ENCODE measurements at regions not wholly inside any gene's neighbourhood (a gene's known extent, or its start where the extent isn't known, plus 50 kb on each side); places are given as distances from the start of the nearest gene placed in this dataset.

DNA sequence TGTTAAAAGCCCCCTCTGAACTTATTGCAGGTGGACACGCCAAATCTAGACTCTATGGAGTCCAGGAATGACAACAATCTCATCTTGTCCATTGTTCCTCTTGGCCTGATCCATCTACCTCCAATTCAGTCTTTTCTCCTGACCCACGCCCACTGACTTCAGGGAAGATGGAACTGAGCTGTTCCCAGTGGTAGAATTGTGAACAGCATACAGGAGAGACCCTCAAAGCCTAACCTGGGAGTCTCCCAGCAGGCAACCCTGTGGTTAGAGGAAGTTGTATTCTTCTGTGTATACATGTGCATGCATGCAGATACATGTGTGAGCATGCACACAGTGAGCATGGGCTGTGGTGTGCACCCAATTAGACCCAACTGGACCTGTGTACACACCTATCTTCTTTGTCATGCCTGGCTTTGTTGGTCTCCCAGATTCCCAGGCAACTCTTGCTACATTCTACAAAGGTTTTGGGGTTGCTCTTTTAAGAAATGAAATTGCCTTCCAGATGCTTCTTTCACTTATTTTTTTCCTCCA is 286.0 kb downstream of the ZSWIM6 start:
- H3K79me2 ChIP-seq (ENCODE audit: insufficient read depth), result no peaks in the 10 kb centered on the region
- H3K9me3 ChIP-seq, result no peaks in the 10 kb centered on the region
- H3K9me2 ChIP-seq, result no peaks in the 10 kb centered on the region
- no peaks in the 10 kb centered on the region for H3K36me3 ChIP-seq (replicated peaks in 1 of 2; ENCODE audit: control insufficient read depth in 1 of 2, insufficient read depth in 2 of 2, low read length in 1 of 2)
- no peak for TF ChIP-seq RAD21 (IDR thresholded peaks at IDR 0.05; ENCODE audit: low read length)
- no peak for TF ChIP-seq CHD2 (IDR thresholded peaks at IDR 0.05; ENCODE audit: low read length, partially characterized antibody)
- no peak for TF ChIP-seq EP300 (IDR thresholded peaks at IDR 0.05; ENCODE audit: borderline replicate concordance in 1 of 2, low read depth in 1 of 2, low read length in 1 of 2)
- TF ChIP-seq, protein P1, sequence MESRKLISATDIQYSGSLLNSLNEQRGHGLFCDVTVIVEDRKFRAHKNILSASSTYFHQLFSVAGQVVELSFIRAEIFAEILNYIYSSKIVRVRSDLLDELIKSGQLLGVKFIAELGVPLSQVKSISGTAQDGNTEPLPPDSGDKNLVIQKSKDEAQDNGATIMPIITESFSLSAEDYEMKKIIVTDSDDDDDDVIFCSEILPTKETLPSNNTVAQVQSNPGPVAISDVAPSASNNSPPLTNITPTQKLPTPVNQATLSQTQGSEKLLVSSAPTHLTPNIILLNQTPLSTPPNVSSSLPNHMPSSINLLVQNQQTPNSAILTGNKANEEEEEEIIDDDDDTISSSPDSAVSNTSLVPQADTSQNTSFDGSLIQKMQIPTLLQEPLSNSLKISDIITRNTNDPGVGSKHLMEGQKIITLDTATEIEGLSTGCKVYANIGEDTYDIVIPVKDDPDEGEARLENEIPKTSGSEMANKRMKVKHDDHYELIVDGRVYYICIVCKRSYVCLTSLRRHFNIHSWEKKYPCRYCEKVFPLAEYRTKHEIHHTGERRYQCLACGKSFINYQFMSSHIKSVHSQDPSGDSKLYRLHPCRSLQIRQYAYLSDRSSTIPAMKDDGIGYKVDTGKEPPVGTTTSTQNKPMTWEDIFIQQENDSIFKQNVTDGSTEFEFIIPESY (IDR thresholded peaks at IDR 0.05; ENCODE audit: borderline replicate concordance, low read depth), result no peak
- TF ChIP-seq SMC3 (IDR thresholded peaks at IDR 0.05; ENCODE audit: low read depth, low read length), result no peak
- no peak for TF ChIP-seq FOXJ3 (CRISPR knock-in tag; IDR thresholded peaks at IDR 0.05)
- no peak for TF ChIP-seq MEF2A (IDR thresholded peaks at IDR 0.05; ENCODE audit: borderline replicate concordance, low read depth)
- no peaks in the 10 kb centered on the region for H3K27me3 ChIP-seq (ENCODE audit: insufficient read depth)
- H2AFZ ChIP-seq (ENCODE audit: low read depth), result no peak overlapping the region
- WGBS (ENCODE audit: low lambda C conversion rate), result 46% methylated on average over 2 of the region's 2 CpGs
- ChIA-PET POLR2A (no interaction called here), CTCF (interaction anchor here (1.1 to 1.8 kb wide), 2 partner anchors 14 to 20 kb away, joined by 3 read pairs; no protein-coding TSS in a partner anchor)
- no peaks in the 10 kb centered on the region for H3F3A ChIP-seq (replicated peaks; ENCODE audit: insufficient read depth)
- DNase-seq, result no peak
- H4K20me1 ChIP-seq (ENCODE audit: insufficient read depth), result no peaks in the 10 kb centered on the region
- no peak overlapping the region for H3K27ac ChIP-seq (ENCODE audit: low read depth in 2 of 2, low read length in 1 of 2)
- no peak overlapping the region for H3K4me2 ChIP-seq
- no peak overlapping the region for H3K9ac ChIP-seq
- H3K4me3 ChIP-seq (ENCODE audit: low read depth in 2 of 2, low read length in 1 of 2), result no peak overlapping the region
- H3K4me1 ChIP-seq (ENCODE audit: control insufficient read depth in 1 of 2, insufficient read depth in 2 of 2, low read depth in 1 of 2, low read length in 1 of 2), result peaks cover 0 to 15% of the 10 kb centered on the region in 2 experiments; a peak in 1 of 4 replicates

DNA sequence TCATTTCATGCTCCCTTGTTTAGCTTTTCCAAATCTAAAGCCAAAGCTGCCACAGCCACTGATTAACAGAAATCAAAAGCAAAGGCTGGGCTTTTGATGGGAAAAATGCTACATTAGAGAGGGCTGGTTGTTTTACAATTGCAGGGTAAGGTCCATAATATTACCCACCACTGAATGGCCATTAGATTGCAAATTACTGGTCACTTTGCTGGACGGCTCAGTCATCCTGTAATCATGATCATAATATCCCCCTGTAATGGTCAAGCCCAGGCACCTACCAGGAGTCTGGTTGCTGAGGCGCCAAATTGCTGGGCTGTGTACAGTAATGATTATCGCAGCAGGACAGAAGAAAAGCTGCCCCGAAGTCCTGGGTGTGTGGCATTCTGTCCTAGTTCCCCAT is 286.5 kb downstream of the ZSWIM6 start:
- H3F3A ChIP-seq (replicated peaks; ENCODE audit: insufficient read depth), result no peaks in the 10 kb centered on the region
- no peaks in the 10 kb centered on the region for H3K27me3 ChIP-seq (ENCODE audit: insufficient read depth)
- no peak overlapping the region for H3K27ac ChIP-seq (ENCODE audit: low read depth in 2 of 2, low read length in 1 of 2)
- H3K36me3 ChIP-seq (replicated peaks in 1 of 2; ENCODE audit: control insufficient read depth in 1 of 2, insufficient read depth in 2 of 2, low read length in 1 of 2), result no peaks in the 10 kb centered on the region
- H3K4me2 ChIP-seq, result no peak overlapping the region
- no peaks in the 10 kb centered on the region for H4K20me1 ChIP-seq (ENCODE audit: insufficient read depth)
- H3K9me2 ChIP-seq, result no peaks in the 10 kb centered on the region
- H3K4me1 ChIP-seq (ENCODE audit: control insufficient read depth in 1 of 2, insufficient read depth in 2 of 2, low read depth in 1 of 2, low read length in 1 of 2), result peaks cover 0 to 15% of the 10 kb centered on the region in 2 experiments; a peak in 1 of 4 replicates
- no peak overlapping the region for H3K9ac ChIP-seq
- CTCF ChIA-PET, result interaction anchor here (1.8 kb wide), 1 partner anchor 20 kb away, joined by 3 read pairs; no protein-coding TSS in a partner anchor
- POLR2A ChIA-PET, result no interaction called here
- no peak for TF ChIP-seq TAF1 (IDR thresholded peaks at IDR 0.05; ENCODE audit: borderline replicate concordance, low read depth, low read length)
- no peak for TF ChIP-seq CHD2 (IDR thresholded peaks at IDR 0.05; ENCODE audit: low read length, partially characterized antibody)
- no peak for TF ChIP-seq FOSL2 (IDR thresholded peaks at IDR 0.05; ENCODE audit: borderline replicate concordance, low read depth)
- no peak for TF ChIP-seq ELF1 (IDR thresholded peaks at IDR 0.05)
- TF ChIP-seq, protein P2, sequence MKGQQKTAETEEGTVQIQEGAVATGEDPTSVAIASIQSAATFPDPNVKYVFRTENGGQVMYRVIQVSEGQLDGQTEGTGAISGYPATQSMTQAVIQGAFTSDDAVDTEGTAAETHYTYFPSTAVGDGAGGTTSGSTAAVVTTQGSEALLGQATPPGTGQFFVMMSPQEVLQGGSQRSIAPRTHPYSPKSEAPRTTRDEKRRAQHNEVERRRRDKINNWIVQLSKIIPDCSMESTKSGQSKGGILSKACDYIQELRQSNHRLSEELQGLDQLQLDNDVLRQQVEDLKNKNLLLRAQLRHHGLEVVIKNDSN (IDR thresholded peaks at IDR 0.05; ENCODE audit: borderline replicate concordance, low read depth), result no peak
- no peak for TF ChIP-seq MXI1 (IDR thresholded peaks at IDR 0.05; ENCODE audit: low read depth, low read length)
- TF ChIP-seq RCOR1 (IDR thresholded peaks at IDR 0.05; ENCODE audit: low read length), result no peak
- TF ChIP-seq EZH2phosphoT487 (IDR thresholded peaks at IDR 0.05; ENCODE audit: borderline replicate concordance, low read depth), result no peak
- TF ChIP-seq POLR2AphosphoS5 (IDR thresholded peaks at IDR 0.05; ENCODE audit: low read depth, low read length), result no peak
- TF ChIP-seq SIN3A (IDR thresholded peaks at IDR 0.05; ENCODE audit: borderline replicate concordance, low read depth, low read length), result no peak
- TF ChIP-seq RXRA (IDR thresholded peaks at IDR 0.05; ENCODE audit: borderline replicate concordance, low read depth), result no peak
- no peak for TF ChIP-seq GABPA (IDR thresholded peaks at IDR 0.05; ENCODE audit: low read depth)
- H2AFZ ChIP-seq (ENCODE audit: low read depth), result no peak overlapping the region
- no peaks in the 10 kb centered on the region for H3K79me2 ChIP-seq (ENCODE audit: insufficient read depth)
- no peaks in the 10 kb centered on the region for H3K9me3 ChIP-seq
- WGBS (ENCODE audit: low lambda C conversion rate), result 72% methylated on average over 4 of the region's 4 CpGs
- no peak overlapping the region for H3K4me3 ChIP-seq (ENCODE audit: low read depth in 2 of 2, low read length in 1 of 2)
- DNase-seq, result no peak
